ENCODE measurements at regions not wholly inside any gene's neighbourhood (a gene's known extent, or its start where the extent isn't known, plus 50 kb on each side); places are given as distances from the start of the nearest gene placed in this dataset.

DNA sequence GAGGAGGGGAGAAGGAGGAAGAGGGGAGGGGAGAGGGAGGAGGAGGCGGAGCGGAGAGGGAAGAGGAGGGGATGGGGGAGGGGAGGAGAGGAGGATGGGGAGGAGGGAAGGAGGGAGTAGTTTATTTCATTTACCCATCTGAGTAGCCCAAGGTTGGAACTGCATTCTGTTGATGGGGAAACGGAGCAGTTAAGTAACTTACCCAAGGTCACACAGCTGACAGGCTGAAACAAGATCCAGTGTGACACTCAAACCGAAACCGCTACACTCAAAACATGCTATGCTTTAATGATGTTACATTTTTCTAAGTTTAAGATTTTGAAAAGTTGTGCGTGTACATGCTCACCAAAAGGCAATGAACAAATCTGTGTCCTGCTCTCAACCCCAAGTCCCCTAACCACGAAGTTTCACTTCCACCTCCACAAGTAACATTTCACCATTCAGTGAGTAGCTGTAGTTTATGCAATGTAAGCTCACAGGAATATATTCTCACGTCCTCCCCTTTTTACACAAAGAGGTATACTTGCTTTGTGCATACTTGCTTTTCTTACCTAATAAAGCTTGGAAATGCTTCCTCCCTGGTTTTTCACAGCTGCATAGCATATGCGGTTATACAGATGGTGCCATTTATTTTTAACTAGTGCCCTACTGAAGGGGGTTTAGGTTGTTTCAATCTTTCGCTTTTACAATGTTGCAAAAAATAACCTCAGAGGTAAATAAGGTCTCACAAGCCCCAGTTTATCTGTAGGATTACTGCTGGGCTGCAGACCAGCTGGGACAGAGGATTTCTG lies 275.3 kb downstream of the PARN start:
- TF ChIP-seq, protein P1, sequence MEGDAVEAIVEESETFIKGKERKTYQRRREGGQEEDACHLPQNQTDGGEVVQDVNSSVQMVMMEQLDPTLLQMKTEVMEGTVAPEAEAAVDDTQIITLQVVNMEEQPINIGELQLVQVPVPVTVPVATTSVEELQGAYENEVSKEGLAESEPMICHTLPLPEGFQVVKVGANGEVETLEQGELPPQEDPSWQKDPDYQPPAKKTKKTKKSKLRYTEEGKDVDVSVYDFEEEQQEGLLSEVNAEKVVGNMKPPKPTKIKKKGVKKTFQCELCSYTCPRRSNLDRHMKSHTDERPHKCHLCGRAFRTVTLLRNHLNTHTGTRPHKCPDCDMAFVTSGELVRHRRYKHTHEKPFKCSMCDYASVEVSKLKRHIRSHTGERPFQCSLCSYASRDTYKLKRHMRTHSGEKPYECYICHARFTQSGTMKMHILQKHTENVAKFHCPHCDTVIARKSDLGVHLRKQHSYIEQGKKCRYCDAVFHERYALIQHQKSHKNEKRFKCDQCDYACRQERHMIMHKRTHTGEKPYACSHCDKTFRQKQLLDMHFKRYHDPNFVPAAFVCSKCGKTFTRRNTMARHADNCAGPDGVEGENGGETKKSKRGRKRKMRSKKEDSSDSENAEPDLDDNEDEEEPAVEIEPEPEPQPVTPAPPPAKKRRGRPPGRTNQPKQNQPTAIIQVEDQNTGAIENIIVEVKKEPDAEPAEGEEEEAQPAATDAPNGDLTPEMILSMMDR (IDR thresholded peaks at IDR 0.05) = no peak
- TF ChIP-seq POLR2A (IDR thresholded peaks at IDR 0.05; ENCODE audit: low read depth) (no peak), POLR2AphosphoS5 (IDR thresholded peaks at IDR 0.05) (no peak)
